GM18502 (cell line): ENCODE measurements at regions not wholly inside any gene's neighbourhood (a gene's known extent, or its start where the extent isn't known, plus 50 kb on each side); places are given as distances from the start of the nearest gene placed in this dataset.

Experiments
- ATAC-seq: cut with Tn5 transposase; IDR thresholded peaks from one replicate; pipeline ENCODE4 v1.9.1; 2021; ENCODE audit warnings: mild to moderate bottlenecking; ENCODE audit not compliant: unreplicated experiment, poor library complexity

GRCh38 chr4:112888622-112889021 lies 160.8 kb upstream of the ANK2 start:
- ATAC-seq = no peak

GRCh38 chr4:112889199-112889598 lies 160.3 kb upstream of the ANK2 start:
- ATAC-seq = no peak

GRCh38 chr4:112889619-112890527 lies 159.6 kb upstream of the ANK2 start:
- ATAC-seq = peak; percentile 45

GRCh38 chr4:112894480-112894879 lies 155.0 kb upstream of the ANK2 start:
- no peak for ATAC-seq

- no peak for ATAC-seq
Observed at GRCh38 chr4:112894951-112895350, 154.5 kb upstream of the ANK2 start.

- peak; percentile 71 for ATAC-seq
Observed at GRCh38 chr4:112895811-112896608, 153.4 kb upstream of the ANK2 start.

GRCh38 chr4:112896609-112897190 lies 152.8 kb upstream of the ANK2 start:
- ATAC-seq = no peak

GRCh38 chr4:112897543-112897942 lies 151.9 kb upstream of the ANK2 start:
- ATAC-seq = no peak

- ATAC-seq = no peak
Observed at GRCh38 chr4:112898357-112899141, 150.9 kb upstream of the ANK2 start.

GRCh38 chr4:112900416-112900815 lies 149.0 kb upstream of the ANK2 start:
- ATAC-seq = no peak

GRCh38 chr4:112901962-112902411 lies 147.5 kb upstream of the ANK2 start:
- ATAC-seq = no peak

GRCh38 chr4:112905728-112906127 lies 143.7 kb upstream of the ANK2 start:
- no peak for ATAC-seq

GRCh38 chr4:112908511-112908910 lies 140.9 kb upstream of the ANK2 start:
- no peak for ATAC-seq

GRCh38 chr4:112910109-112910736 lies 139.2 kb upstream of the ANK2 start:
- ATAC-seq = peak; percentile 54

- no peak for ATAC-seq
Observed at GRCh38 chr4:112916868-112917267, 132.6 kb upstream of the ANK2 start.

- ATAC-seq = no peak
Observed at GRCh38 chr4:112923516-112923915, 125.9 kb upstream of the ANK2 start.

- peak; percentile 48 for ATAC-seq
Observed at GRCh38 chr4:112926819-112927218, 122.6 kb upstream of the ANK2 start.

- no peak for ATAC-seq
Observed at GRCh38 chr4:112927544-112927943, 121.9 kb upstream of the ANK2 start.

- no peak for ATAC-seq
Observed at GRCh38 chr4:112931001-112931400, 118.5 kb upstream of the ANK2 start.

GRCh38 chr4:112933790-112934189 lies 115.7 kb upstream of the ANK2 start:
- no peak for ATAC-seq
